ENCODE measurements at regions not wholly inside any gene's neighbourhood (a gene's known extent, or its start where the extent isn't known, plus 50 kb on each side); places are given as distances from the start of the nearest gene placed in this dataset.

- TF ChIP-seq CTCF (IDR thresholded peaks at IDR 0.05) (no peak), POLR2A (IDR thresholded peaks at IDR 0.05) (no peak)
Observed at GRCh38 chr12:22900401-22900800, 275.4 kb downstream of the ETNK1 start.

Measured in lower leg skin (tissue), 3 donors.